PFSK-1 (cell line): ENCODE measurements at regions not wholly inside any gene's neighbourhood (a gene's known extent, or its start where the extent isn't known, plus 50 kb on each side); places are given as distances from the start of the nearest gene placed in this dataset.

Experiments
- SIN3A ChIP-seq: IDR thresholded peaks from 2 replicates; pipeline ENCODE4 v1.6.1; 2012; ENCODE audit warnings: mild to moderate bottlenecking, low read length, moderate library complexity, borderline replicate concordance; ENCODE audit not compliant: insufficient read depth
- TF ChIP-seq, protein P1 (sequence below), 2 experiments: IDR thresholded peaks; 2 replicates each; pipeline versions ENCODE4 v1.6.1 to v1.8.0; 2011 to 2012; ENCODE audit warnings: low read depth in 2 of 2, low read length in 2 of 2, control low read depth in 1 of 2, inconsistent platforms in 1 of 2, mild to moderate bottlenecking in 1 of 2, moderate library complexity in 1 of 2; ENCODE audit not compliant: insufficient read depth in 1 of 2

DNA sequence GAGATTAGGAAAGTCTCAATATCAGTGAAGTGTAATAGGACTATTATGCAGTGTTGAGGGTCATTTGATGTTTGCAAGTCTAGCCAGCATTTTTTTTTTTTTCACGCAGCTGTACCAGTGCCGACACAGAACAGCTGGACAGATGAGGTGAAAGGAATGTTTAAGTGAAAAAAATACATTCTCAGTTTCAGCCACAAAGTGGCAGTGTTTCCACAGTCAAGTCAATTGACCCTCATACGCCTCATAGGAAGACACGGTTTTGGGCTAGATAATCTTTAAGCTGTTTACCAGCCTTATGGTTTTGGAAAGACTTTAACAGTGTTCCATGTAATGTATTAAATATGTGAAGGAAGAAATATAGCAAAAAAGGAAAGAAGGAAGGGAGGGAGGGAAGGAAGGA, 349.9 kb upstream of the ANO3 start:
- TF ChIP-seq, protein P1, sequence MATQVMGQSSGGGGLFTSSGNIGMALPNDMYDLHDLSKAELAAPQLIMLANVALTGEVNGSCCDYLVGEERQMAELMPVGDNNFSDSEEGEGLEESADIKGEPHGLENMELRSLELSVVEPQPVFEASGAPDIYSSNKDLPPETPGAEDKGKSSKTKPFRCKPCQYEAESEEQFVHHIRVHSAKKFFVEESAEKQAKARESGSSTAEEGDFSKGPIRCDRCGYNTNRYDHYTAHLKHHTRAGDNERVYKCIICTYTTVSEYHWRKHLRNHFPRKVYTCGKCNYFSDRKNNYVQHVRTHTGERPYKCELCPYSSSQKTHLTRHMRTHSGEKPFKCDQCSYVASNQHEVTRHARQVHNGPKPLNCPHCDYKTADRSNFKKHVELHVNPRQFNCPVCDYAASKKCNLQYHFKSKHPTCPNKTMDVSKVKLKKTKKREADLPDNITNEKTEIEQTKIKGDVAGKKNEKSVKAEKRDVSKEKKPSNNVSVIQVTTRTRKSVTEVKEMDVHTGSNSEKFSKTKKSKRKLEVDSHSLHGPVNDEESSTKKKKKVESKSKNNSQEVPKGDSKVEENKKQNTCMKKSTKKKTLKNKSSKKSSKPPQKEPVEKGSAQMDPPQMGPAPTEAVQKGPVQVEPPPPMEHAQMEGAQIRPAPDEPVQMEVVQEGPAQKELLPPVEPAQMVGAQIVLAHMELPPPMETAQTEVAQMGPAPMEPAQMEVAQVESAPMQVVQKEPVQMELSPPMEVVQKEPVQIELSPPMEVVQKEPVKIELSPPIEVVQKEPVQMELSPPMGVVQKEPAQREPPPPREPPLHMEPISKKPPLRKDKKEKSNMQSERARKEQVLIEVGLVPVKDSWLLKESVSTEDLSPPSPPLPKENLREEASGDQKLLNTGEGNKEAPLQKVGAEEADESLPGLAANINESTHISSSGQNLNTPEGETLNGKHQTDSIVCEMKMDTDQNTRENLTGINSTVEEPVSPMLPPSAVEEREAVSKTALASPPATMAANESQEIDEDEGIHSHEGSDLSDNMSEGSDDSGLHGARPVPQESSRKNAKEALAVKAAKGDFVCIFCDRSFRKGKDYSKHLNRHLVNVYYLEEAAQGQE (IDR thresholded peaks at IDR 0.05; ENCODE audit: insufficient read depth in 1 of 2, low read depth in 2 of 2, low read length in 2 of 2) = no peak
- no peak for TF ChIP-seq SIN3A
